NCI-H460 (cell line): ENCODE measurements at regions not wholly inside any gene's neighbourhood (a gene's known extent, or its start where the extent isn't known, plus 50 kb on each side); places are given as distances from the start of the nearest gene placed in this dataset.

ENCODE experiments used
- DNase-seq: peaks from one replicate; pipeline ENCODE4 v3.0.0-alpha.2; 2016; ENCODE audit warnings: low read depth; ENCODE audit errors: extremely low read depth

DNA sequence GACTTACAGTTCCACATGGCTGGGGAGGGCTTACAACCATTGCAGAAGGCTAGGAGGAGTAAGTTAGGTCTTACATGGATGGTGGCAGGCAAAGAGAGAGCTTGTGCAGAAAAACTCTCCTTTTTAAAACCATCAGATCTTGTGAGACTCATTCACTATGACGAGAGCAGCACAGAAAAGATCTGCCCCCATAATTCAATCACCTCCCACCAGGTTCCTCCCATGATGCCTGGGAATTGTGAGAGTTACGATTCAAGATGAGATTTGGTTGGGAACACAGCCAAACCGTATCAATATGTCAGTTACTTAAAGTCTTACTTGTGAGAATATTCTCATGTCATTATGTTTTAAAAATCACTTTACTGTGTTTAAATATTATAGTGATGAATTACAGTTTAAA is 481.9 kb downstream of the ARL4A start:
- DNase-seq, result no peak

DNA sequence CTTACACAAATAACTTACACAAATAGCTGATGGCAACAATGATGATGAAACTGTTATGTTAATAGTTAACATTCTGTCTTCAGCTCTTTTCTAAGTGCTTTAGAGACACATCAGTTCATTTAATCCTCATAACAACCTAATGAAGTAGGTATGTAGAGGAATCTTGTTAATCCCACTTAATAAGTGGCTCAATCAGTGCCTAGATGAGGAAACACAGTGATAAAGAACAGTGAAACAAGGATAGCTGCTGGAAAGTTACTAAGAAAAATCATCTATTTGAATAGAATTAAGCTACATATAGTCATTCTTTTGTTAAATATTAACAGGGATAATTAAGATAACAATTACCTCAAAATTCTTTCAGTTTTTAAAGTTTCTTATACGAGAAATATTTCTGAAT is 487.6 kb downstream of the ARL4A start:
- DNase-seq, result no peak

DNA sequence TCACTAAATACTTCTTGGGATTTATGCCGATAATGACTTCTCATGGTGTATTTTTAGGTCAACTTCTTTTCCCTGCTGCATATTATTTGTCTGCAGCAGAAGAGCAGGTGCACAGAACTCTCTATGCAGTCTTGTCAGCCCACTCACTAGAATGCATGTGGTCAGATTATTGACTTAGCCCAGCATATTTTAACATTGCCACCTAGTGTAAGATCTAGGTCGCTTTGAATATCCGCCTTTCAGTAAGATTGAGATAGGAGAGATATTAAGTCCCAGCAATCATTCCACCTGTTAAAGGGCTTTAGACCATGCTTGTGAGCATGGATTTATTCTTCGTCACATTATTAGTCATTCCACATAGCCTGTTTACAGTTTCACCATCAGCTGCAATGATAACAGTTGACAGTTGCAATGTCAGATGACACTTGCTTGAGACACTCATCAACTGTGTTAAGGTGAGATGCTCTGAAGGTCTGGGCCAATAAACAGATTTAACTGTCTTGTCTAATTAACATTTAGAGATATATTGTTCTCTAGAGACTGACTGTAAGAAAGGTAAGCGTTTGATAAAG is 491.7 kb downstream of the ARL4A start:
- DNase-seq, result no peak

DNA sequence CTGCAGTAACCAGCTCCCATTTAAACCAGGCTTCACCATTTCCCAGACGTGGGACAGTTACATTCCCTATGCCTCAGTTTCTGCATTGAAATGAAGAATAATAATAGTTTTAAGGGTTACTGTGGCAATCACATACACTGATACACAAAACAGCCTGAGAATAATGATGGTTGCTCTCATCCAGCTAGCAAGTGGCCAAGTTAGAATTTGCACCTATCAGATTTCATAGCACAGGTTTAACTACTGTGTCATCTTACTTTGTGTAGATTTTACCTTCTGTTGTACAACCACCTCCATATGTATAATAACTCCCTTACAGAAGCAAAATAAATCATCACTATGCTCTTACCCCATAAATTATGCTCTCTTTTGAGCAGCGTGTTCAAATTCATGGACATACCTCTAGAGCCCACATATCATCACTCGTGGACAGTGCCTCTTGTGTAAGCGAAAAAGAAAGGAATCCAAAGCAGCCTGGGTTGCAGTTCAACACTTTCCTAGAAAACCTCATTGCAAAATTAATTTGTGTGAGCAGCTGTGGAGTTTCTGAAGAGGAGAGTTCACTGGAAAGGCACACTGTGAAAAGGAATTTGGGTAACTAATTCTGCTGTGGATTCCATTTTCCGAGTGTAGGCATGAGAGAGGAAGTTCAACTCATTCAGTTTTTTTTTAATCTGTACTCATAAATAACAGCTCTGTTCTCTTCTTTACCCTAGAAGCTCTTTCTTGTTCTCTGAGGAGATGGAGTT is 492.5 kb downstream of the ARL4A start:
- DNase-seq, result no peak

DNA sequence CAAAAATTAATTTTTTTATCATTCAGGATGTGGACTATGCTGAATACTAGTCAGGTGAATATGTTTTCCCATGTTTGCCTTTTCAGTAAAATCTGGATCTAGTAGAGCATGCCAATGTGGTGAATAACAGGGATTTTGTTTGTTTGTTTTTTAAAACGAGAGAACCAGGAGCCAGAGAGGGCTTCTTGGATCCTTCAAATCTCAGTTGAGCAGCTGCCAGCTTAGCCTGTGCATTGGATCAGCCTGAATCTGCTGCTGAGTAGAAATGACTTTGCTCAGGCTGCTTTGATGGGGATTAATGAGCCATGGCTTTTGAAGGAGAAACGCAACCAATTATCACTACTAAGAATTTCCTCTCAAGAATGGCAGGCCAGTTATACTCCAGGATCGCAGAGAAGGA is 493.8 kb downstream of the ARL4A start:
- DNase-seq, result no peak

DNA sequence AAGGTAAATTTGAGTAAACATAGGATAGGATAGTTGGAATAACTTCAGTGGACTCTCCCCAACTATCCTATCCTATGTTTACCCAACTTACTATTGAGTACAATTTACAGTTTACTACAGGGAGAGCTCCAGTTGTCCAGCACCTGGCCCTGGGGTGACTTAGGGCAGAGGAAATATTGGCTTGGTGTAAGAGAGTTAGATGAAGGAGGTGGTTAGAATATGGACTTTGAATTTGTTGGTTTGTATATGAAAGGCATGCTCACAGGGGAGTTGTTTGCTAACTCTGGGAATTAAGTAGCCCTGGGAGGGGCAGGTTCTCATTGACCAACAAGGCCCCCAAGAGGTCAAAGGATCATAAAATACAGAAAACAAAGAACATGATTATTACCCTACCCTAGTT is 497.7 kb downstream of the ARL4A start:
- no peak for DNase-seq

DNA sequence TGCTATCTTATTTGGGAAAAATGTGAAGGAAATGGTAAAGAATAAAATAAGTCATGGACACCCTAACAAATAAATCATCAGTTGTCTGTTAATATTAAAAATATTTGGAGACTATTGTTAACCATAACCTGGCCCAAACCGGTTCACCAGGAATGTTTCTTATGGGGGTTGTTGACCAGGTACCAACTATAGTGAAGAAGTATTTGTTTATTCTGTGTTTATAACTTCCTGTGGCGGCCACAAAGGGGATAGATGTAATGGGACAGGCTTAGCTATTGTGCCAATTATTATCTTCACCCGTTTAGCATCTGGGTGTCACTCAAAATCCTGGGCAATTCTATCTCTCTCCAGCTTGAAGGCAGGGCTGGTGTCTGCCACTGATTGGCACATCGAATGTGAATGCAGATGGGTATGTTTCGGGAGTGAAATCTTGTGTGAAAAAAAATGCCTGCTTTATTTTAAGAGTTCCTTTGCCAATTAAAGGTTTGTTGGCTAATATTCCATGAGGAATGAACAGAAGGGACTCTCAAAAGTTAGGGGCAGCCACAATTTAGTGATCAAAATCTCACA is 500.9 kb downstream of the ARL4A start:
- DNase-seq, result no peak

DNA sequence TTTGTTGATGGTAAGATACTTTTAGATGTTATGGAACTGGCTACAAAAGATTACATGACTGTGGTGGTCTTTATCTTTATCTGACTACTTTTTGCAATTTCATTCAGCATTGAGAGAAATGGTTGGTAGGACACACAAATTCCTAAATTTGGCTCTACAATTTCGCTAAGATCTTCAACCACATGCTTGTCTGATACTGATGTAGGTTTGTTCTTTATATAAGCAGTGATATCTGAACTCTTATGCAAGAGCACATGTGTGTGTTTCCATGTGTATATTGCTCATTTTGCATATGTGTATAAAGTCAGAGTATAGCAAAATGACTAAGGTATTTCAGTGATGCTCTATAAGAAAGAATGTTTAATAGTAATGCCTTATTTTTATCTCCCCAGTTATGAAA is 501.5 kb downstream of the ARL4A start:
- DNase-seq, result no peak

DNA sequence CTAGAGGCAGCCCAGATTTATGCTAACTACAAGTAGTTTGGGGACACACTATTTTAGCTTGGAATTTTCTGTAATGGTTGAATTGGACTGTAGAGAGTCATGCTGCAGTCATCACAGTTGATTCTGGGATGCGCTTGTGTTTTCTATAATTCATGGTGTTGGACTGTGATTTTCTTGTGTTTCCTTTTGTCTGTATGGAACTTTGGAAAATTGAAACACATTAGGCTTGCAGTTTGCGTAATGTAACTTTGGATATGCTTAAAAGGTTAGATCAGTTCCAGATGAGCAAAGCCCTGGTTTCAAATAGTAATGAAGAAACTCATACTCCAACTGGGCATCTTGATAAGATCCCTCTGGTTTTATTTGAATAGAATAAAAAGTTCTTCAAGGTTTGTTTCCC is 502.2 kb downstream of the ARL4A start:
- DNase-seq, result no peak

DNA sequence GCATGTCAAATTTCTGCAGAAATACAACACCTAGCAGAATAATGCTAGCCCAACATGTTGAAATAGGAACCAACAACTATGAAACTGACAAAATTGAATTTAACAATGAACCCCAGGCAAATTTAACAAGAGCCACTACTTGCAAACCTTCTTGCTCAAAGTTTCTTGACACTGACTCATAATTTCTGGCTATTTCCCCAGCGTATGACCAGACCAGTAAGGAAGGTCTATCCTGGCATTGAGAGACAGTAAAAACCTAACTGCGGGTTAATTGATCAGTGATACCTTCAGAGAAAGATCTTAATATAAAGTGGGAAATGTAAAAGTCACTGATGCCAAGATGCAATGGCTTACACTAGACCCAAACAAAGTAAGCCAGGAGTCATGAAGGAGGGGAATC is 510.1 kb downstream of the ARL4A start:
- DNase-seq, result no peak

DNA sequence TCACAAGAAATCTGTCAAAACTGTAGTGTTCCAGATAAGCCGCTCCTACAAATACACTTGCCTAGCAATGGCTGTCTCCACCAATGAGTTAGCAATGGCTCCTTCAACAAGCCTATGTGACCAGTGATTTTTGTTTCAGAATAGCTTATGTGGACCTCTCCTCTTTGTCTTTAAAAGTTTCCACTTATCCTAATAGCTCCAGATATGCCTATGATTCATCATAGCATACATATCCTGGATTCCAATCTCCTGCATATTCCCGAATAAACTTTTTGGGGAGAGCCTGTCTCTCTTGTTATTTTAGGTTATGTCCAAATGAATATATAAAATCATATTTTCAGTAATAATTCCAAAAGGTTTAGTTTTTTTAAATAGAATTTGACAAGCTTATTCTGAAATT is 510.6 kb downstream of the ARL4A start:
- DNase-seq, result no peak

DNA sequence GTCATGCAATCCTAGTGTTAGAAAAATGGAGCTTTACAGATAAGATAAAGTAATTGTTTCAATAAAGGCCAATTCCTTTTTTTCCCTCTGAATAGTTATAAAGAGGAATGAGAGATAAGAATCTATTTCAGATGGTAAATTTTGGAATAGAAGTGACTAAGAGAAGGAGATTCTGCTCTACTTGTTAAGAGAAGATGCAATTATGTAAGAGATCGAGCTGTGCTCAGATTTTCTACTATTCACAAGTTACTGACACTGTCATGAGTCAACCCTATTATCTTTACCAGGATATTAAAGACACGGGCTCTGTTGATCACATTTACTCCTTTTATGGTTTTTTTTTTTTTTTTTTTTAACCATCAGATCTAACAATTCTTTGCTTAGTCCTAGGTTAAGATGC is 511.3 kb downstream of the ARL4A start:
- DNase-seq, result no peak

DNA sequence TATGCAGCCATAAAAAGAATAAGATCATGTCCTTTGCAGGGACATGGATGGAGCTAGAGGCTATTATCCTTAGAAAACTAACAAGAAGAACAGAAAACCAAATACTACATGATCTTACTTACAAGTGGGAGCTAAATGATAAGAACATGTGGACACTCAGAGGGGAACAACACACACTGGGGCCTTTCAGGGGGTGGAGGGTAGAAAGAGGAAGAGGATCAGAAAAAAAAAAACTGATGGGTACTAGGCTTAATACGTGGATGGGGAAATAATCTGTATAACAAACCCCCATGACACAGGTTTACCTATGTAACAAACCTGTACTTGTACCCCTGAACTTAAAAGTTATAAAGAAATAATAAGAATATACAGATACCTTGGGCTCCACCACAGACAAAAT is 514.2 kb downstream of the ARL4A start:
- DNase-seq, result no peak

DNA sequence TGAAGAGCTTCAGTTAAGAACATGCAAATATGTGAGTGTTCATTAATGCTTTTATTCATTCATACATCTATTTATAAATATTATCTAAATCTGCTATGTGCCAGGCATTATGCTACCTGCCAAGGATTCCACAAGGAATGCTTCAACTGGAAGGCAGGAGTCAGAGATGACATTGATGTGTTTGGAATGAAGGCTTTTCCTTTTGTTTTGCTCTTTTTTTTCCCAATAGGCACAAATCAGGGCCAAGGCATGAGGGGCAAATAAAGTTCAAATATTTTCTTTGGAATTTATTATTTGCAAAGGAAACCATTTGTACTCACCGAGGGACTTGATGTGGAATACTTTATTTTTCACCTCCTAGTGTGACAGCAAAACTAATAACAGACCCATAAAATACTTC is 530.3 kb downstream of the ARL4A start:
- DNase-seq, result no peak

DNA sequence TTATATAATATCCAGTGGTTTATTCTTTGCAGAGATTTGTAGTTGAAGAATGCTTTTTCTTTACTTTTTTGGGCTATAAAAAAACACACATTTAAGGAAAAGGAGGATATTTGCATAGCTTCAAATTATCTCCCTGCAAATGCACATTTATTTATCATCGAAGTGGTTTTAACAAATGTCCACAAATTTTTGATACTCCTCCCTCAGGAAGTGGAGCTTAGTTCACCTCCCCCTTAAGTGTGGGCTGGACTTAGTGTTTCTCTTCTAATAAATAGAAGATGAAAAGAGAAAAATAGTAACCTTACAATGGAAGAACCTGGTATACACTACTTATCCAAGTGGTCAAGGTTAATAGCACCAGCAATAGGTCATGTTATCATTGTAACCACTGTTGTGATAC is 537.6 kb downstream of the ARL4A start:
- DNase-seq, result no peak

DNA sequence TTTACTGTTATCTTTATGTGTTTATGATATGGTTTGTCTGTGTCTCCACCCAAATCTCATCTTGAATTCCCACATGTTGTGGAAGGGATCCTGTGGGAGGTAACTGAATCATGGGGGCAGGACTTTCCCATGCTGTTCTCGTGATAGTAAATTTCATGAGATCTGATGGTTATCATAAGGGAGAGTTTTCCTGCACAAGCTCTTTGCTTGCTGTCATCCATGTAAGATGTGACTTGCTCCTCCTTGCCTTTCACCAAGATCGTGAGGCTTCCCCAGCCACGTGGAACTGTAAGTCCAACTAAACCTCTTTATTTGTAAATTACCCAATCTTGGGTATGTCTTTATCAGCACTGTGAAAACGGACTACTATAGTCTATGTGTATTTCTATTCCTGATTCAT is 539.0 kb downstream of the ARL4A start:
- no peak for DNase-seq

DNA sequence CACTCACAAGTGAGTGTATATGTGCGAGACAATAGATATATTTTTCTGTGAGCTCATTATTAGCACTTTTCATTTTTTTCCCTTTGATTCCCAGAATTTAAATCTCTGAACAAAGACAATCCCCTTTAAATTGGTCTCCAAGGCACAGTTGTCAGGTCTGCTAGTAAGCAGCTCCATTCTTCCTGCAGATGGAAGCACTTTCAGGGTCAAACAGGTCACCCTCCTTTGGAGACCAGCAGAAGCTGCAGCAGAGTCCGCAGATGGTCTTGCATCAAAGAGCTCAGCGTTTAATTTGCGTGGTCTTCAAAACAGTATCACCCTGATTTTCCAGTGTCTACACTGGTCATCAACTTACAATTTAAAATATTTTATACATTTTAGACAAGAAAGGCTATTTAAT is 543.8 kb downstream of the ARL4A start:
- no peak for DNase-seq

DNA sequence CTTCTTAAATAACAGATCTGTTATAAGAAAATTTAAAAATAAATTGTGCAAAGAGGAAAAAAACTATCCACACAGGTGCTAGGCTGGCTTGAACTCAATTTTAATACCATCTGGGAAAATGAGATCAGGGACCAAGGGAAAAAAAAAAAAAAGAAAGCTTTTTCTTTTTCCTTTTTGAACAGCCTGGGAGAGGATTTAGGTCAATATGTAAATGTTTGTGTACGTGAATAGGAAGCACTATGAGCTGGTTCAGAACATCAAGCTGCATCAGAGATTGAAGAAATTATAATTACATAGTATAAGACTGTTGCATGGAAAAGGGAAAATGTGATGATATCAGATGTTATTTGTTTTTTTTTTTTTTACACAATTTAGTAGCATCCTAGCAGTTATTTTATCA is 548.0 kb downstream of the ARL4A start:
- DNase-seq, result no peak

DNA sequence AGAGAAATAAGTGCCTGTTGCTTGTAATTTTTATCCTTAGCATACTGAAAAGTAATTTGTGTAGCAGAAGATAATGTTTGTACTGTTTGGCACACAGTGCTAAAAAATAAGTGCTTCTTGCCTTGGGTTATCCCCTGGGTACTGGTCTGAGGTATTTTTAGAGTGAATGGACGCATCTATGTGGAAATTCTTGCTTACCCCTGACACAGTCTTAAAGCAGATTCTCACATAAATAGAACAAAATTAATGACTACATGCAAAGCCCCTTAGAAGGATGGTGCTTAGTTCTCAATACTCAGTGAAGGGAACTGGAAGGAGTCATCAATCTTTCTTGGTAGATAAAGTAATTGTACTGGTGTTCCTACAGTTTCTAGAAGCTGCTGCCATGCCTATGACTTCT is 548.6 kb downstream of the ARL4A start:
- DNase-seq, result no peak

DNA sequence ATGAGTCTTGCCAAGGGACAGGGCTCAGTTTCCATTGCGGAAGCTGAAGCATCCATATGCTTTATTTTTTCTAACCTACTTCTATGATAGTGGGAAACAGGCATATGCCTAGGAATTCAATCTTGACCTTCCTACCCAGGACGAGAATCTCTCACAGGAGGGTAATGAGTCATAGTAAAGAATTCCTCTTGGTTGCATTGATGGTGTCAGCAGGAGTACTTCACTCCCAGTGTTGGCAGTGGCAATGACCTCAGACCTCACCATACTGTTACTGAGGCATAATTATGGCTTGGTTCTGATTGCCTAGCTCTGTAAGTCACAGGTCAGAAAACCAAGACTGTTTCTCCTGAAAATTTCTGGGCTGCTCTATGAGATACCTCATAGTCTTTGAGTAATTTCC is 552.9 kb downstream of the ARL4A start:
- peak; percentile 17 for DNase-seq

DNA sequence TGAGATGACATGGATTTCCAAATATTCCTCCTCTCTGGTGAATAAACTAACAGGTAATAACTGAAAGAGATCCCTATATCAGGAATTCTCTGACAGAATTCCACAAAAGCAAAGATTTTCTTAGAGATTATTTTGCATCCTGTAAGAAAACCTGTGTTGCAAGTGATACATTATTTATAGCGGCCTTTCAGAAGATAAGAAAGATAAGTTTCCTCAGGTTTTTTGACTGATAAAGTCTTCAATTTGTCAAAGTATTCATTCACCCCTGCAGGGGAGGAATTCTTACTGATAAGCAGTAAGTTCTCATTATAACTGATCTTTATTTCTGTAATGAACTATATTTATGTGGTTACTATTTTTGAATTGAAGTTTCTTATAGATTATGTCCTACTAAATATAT is 554.0 kb downstream of the ARL4A start:
- DNase-seq, result no peak

DNA sequence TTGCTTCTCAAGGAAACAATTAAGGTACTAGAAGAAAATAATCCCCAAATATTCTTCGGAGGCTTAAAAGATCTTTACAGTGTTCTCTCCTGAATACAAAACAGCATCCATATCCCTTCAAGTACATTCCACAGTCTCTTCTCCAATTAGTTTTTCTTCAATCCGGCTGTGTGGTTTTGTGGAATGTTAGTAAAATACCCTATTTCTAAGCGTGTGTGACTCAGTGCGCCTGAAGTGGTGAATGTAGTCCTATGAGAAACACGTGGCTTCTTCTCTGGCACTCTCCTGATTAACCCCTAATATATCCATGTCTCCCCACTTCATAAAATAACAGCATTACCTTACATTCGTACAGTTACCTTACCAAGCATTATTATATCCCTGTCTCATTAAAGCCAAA is 570.2 kb downstream of the ARL4A start:
- DNase-seq, result no peak

DNA sequence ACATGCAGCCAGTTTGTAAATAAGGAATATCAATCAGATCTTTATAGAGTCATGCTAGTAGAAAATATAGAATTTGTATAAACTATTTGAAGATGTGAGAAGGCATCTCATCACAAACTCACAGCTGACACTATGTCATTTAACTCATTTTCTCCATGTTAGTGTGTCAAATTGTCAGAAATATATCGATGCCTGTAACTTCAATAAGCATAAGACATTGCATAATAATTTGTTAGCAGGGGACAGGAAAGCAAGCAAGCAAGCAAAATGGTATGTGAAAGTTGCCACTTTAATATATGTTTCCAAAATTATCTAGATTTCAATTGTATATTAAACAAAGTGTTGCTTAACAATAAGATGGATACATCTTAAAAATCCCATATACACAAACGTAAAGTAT is 571.0 kb downstream of the ARL4A start:
- DNase-seq, result no peak
